MM.1S (cell line): ENCODE measurements at regions not wholly inside any gene's neighbourhood (a gene's known extent, or its start where the extent isn't known, plus 50 kb on each side); places are given as distances from the start of the nearest gene placed in this dataset.

ENCODE experiments used
- EZH2 ChIP-seq: fragments of 300-600 bp; sonication (generic); optimal IDR thresholded peaks from 2 replicates; pipeline ENCODE3; 2017; ENCODE audit warnings: low read depth, mild to moderate bottlenecking, antibody characterized with exemption, low read length, mixed read lengths
- EZH2phosphoT487 ChIP-seq: fragments of 300-600 bp; sonication (generic); IDR thresholded peaks from 2 replicates; pipeline ENCODE4 v1.6.1; 2018; ENCODE audit warnings: antibody characterized with exemption, low read length
- TF ChIP-seq, protein P1 (sequence below): fragments of 300-600 bp; sonication (generic); IDR thresholded peaks from 2 replicates; pipeline ENCODE4 v1.5.1; 2016; ENCODE audit warnings: antibody characterized with exemption, low read length, mixed read lengths

GRCh38 chr5:133839721-133840120 lies 128.7 kb downstream of the C5orf15 start:
- TF ChIP-seq, protein P1, sequence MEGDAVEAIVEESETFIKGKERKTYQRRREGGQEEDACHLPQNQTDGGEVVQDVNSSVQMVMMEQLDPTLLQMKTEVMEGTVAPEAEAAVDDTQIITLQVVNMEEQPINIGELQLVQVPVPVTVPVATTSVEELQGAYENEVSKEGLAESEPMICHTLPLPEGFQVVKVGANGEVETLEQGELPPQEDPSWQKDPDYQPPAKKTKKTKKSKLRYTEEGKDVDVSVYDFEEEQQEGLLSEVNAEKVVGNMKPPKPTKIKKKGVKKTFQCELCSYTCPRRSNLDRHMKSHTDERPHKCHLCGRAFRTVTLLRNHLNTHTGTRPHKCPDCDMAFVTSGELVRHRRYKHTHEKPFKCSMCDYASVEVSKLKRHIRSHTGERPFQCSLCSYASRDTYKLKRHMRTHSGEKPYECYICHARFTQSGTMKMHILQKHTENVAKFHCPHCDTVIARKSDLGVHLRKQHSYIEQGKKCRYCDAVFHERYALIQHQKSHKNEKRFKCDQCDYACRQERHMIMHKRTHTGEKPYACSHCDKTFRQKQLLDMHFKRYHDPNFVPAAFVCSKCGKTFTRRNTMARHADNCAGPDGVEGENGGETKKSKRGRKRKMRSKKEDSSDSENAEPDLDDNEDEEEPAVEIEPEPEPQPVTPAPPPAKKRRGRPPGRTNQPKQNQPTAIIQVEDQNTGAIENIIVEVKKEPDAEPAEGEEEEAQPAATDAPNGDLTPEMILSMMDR: no peak
- TF ChIP-seq EZH2 (no peak), EZH2phosphoT487 (no peak)
